GM18951 (cell line): ENCODE measurements at regions not wholly inside any gene's neighbourhood (a gene's known extent, or its start where the extent isn't known, plus 50 kb on each side); places are given as distances from the start of the nearest gene placed in this dataset.

Experiments
- POLR2A ChIP-seq: IDR thresholded peaks from 4 replicates; pipeline ENCODE4 v1.6.1; 2011; ENCODE audit warnings: mild to moderate bottlenecking; ENCODE audit not compliant: insufficient read length, insufficient read depth; ENCODE audit errors: extremely low read depth
- in situ Hi-C: fragments of 300-500 bp; cut with MboI; formaldehyde crosslinking; loops from one replicate; pipeline ENCODE4 v1.12.0; 2022; ENCODE audit warnings: low sequenced_read_pairs, mixed read lengths, inconsistent platforms; ENCODE audit not compliant: unreplicated experiment

DNA sequence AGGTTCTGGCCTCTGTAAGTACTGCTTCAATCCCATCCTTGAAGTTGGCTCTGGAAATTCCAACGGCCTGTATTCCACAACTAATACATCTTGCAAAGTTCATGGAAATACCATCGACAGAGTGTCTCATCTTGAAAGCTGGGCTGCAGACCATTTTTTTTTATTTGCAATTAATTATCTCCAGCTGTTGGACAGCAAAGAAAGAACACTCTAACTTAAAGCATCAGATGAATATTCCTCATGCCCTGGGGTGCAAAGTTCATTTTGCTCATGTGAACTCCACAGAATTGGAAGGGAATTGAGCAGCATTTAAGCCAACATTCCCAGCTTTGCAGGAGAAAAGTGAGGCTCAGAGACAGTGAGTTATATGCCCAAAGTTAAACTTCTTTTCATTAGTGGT is 96.5 kb upstream of the PIEZO2 start:
- no peak for TF ChIP-seq POLR2A
- in situ Hi-C loops = no loop called here

GRCh38 chr18:11237484-11237883 is 88.1 kb upstream of the PIEZO2 start:
- in situ Hi-C loops = no loop called here
- TF ChIP-seq POLR2A = no peak

- in situ Hi-C loops = no loop called here
- TF ChIP-seq POLR2A = no peak
These were observed 87.7 kb upstream of the PIEZO2 start for GRCh38 chr18:11237066-11237465.

GRCh38 chr18:11224153-11224552 is 74.8 kb upstream of the PIEZO2 start:
- no peak for TF ChIP-seq POLR2A
- in situ Hi-C loops = no loop called here

DNA sequence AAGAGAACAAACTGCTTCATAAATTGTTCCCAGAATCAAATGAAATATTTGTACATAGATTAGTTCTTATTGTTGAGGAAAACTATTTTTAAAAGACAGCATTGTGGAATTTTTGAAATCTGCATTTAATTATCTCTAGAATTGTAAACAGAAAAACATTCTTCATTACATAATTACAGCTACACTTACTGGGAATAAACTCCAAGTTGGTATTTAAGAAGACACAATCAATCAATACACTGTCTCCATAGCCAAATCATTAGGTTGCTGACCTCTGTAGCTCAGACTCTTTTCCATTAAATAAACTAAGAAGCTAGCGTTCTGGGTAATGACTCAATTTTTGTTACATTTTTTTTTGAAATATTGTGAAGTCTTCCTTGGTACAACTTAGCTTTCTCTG is 70.2 kb upstream of the PIEZO2 start:
- in situ Hi-C loops = no loop called here

GRCh38 chr18:11215216-11215615 is 65.8 kb upstream of the PIEZO2 start:
- TF ChIP-seq POLR2A = no peak

More for the DNA sequence above, 70.2 kb upstream of the PIEZO2 start:
- TF ChIP-seq POLR2A = no peak

DNA sequence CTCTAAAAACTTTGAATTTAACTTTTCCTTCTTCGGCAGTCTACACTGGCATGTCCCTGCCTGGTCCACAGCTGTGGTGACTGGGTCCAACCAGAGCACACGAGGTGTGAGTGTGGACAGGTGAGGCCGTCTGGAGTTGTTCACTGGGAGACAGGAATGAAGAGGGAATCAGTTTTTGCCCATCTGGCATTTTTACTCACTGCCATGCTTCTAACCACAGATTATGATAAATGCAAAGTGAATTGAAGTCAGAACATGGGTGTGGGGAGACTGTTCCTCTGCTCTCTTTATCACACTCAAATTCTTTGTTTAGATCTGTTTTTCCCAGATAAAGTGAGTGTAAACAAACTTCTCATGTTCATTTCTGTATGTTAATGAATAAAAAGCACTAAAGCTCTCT is 54.7 kb upstream of the PIEZO2 start:
- in situ Hi-C loops = no loop called here
- TF ChIP-seq POLR2A = no peak

More at GRCh38 chr18:11215216-11215615, 65.8 kb upstream of the PIEZO2 start:
- in situ Hi-C loops = no loop called here

DNA sequence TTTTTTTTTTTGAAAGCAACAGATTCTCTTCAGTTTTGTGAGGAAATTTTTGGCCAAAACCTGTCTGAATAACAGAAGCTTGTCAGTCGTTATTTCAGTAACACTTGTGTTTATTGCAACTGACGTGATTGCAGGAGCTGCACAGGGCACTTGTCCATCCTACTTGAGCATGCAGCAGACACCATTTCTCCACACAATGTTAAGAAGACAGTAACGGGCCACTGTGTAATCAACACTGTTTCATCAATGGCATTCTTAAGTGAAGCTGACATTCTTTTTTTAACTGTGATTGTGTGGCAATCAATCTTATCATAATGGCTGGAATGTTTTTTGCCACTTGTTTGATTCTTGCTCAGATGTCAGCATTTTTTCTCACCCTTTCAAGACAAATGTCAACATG is 50.1 kb upstream of the PIEZO2 start:
- TF ChIP-seq POLR2A = no peak
- in situ Hi-C loops = no loop called here
